HG02759 (cell line): ENCODE measurements at regions not wholly inside any gene's neighbourhood (a gene's known extent, or its start where the extent isn't known, plus 50 kb on each side); places are given as distances from the start of the nearest gene placed in this dataset.

ENCODE experiments used
- ATAC-seq: cut with Tn5 transposase; IDR thresholded peaks from one replicate; pipeline ENCODE4 v1.9.1; 2021; ENCODE audit warnings: mild to moderate bottlenecking, moderate library complexity; ENCODE audit not compliant: unreplicated experiment

DNA sequence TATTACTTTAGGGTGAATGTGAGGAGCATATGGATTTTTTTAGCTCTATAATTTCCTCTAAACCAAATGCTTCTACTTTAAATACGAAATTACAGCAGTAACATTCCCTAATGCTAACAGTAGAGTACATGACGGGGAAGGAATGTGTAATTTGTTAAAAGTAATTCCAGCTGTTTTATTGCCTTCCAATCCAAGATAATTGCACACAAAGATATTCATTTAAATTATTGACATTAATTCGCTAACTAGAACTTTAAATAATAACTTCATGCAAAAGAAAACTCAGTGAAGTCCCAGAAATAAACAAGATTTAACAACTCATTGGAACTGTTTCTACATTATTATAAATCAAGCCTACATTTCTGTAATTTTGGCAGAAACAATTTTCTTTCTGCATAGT, 261.4 kb upstream of the CFAP20DC start:
- ATAC-seq = no peak

GRCh38 chr3:59310736-59311135, 260.9 kb upstream of the CFAP20DC start:
- no peak for ATAC-seq

- ATAC-seq = no peak
These were observed 258.9 kb upstream of the CFAP20DC start for GRCh38 chr3:59308684-59309083.

DNA sequence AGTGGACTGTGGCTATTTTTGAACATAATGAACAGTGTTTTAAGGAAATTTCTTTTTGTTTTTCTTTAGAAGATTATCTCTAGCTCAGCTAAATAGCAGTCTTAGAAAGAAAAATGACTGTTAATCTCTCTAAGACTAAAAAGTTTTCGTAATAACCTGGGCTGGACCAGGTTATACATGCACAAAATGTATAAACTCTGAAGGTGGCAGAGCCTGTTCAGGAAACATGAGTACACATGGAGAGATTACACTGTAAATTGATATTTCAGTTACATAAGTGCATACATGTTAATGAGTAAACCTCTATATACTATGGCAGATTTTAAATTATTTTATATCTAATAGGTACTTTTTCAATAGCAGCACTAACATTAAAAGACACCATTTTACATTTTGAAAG, 258.2 kb upstream of the CFAP20DC start:
- no peak for ATAC-seq

DNA sequence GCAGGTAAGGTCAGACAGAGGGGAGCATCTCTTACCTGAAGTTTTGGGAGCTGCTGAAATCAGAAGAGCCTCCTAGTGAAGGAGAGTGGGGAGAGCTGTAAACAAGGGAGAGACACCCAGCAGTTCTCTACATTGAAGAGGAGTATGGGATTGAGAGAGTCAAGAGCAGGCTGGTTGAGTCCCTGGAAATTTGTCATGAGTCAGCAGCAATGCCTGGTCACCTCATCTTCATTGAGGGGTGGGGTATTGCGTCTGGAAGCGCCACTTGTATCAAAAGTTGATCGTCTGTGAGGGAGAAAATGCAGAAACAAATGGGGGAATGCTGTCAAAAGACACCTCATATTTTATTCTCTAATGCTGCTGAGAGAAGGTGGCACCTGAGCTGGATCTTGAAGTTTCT, 256.6 kb upstream of the CFAP20DC start:
- ATAC-seq = no peak

- no peak for ATAC-seq
These were observed 254.5 kb upstream of the CFAP20DC start for GRCh38 chr3:59304296-59304695.

DNA sequence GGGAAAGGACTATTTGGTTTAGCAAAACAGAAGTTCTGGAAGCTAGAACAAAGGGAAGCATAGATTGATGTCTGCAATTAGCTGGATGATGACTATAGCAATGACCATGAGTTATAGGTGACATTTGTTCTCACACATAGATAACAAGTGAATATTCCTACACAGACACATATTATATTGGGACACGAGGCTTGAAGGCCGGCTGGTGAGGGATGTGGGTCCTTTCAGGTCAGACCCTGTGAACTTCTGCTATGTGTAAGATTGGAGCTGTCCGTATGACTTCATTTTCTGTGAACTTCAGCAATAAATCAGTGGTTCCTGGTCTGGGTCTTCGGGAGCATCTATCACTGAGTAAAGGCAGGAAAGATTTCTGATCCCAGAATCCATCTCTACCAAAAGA, 253.6 kb upstream of the CFAP20DC start:
- no peak for ATAC-seq

DNA sequence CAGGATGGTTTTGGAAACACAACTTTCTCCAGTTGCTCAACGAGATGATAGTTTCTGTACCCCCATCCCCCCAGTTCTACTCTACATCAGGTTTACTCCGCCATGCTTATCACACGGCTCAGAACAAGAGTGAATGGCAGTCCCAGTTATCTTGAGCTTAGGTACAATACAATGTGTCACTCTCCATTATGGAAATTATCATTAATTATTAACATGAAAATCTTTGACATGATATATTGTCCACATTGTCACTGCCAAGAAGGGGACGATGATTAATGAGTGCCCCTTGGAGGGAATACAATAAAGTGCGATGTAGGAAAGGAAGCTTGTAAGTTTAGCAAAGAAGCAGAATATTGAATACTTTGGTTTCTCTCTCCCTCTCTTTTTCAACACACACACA, 252.6 kb upstream of the CFAP20DC start:
- ATAC-seq = no peak

DNA sequence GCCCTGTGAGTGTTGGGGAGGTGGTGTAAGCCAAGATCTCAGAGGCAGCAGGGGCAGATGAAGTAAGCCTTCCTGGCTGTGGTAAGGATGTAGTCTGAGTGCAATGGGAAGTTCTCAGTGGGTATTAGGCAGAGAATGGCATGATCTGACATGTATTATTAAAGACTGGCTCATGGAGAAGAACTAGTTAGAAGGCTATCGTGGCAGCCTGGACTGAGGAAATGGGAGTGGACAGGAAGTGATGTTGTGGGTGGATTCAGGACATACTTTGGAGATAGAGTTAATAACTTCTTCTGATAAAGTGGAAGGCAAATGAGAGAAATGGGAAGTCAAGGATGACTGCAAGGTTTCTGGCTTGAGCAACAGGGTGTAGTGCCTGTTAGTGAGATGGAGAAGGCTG, 250.9 kb upstream of the CFAP20DC start:
- ATAC-seq = no peak

DNA sequence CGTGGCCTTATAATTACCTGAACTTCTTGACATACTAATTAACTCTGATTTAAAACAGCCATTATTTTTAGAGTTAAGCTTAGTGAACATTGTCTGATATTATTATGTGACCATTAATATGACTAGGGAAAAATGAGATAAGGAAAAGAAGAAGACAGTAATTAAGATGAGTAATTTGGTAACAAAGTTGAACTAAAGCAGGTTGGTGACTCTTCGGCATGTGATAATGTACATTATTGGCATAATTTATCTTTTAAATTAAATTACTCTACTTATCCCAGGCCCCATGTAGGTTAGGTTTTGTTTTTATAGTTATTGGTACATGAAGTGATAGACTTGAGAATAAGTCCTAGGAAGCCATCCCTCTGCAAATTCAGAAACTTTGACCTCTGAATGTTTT, 249.7 kb upstream of the CFAP20DC start:
- ATAC-seq = no peak

- ATAC-seq = no peak
These were observed 240.5 kb upstream of the CFAP20DC start for GRCh38 chr3:59290358-59290757.

GRCh38 chr3:59289831-59290230, 240.0 kb upstream of the CFAP20DC start:
- ATAC-seq = no peak

GRCh38 chr3:59288951-59289350, 239.1 kb upstream of the CFAP20DC start:
- no peak for ATAC-seq

- no peak for ATAC-seq
These were observed 237.1 kb upstream of the CFAP20DC start for GRCh38 chr3:59286791-59287531.

GRCh38 chr3:59285560-59285959, 235.7 kb upstream of the CFAP20DC start:
- ATAC-seq = no peak

- ATAC-seq = no peak
These were observed 235.1 kb upstream of the CFAP20DC start for GRCh38 chr3:59284926-59285325.

- ATAC-seq = no peak
These were observed 230.3 kb upstream of the CFAP20DC start for GRCh38 chr3:59280113-59280512.

DNA sequence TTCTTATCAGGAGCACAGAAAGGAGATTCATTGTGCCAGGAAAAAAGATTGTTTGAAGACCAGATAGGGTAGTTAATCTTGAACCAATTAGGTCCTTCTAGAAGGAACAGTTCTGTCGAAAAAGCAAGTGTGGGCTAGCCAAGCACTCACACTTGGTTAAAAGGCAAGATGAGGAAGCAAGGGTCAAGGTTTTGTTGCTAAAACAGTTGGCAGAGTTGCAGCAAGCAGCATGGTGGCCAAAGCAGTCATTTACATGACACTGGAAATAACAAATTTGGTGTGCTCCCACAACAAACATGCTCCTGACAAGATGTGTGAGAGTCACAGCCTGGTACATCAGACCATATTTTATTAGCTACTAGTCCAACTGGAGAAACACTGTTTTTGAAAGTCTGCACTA, 228.0 kb upstream of the CFAP20DC start:
- no peak for ATAC-seq

DNA sequence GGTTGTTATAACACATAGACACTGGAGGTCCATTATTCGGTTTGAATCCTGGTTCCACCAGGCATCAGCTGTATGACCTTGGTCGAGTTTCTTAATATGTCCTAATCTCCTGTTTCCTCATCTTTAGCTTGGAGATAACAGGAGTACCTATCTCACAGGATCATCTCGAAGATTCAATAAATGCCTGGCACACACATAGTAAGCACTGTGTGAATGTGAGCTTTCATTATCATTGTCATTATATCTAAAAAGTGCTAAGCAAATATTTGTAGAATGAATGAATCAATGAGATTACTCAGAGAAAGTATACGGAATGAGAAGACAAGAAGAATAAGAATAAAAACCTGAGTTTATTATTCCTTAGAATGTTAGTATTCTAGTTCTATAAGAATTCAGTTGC, 227.4 kb upstream of the CFAP20DC start:
- no peak for ATAC-seq

GRCh38 chr3:59273976-59274375, 224.2 kb upstream of the CFAP20DC start:
- ATAC-seq = no peak

- no peak for ATAC-seq
These were observed 222.1 kb upstream of the CFAP20DC start for GRCh38 chr3:59271971-59272370.

GRCh38 chr3:59270921-59271320, 221.1 kb upstream of the CFAP20DC start:
- no peak for ATAC-seq

- no peak for ATAC-seq
These were observed 220.4 kb upstream of the CFAP20DC start for GRCh38 chr3:59270209-59270608.
